ENCODE measurements at regions not wholly inside any gene's neighbourhood (a gene's known extent, or its start where the extent isn't known, plus 50 kb on each side); places are given as distances from the start of the nearest gene placed in this dataset.

DNA sequence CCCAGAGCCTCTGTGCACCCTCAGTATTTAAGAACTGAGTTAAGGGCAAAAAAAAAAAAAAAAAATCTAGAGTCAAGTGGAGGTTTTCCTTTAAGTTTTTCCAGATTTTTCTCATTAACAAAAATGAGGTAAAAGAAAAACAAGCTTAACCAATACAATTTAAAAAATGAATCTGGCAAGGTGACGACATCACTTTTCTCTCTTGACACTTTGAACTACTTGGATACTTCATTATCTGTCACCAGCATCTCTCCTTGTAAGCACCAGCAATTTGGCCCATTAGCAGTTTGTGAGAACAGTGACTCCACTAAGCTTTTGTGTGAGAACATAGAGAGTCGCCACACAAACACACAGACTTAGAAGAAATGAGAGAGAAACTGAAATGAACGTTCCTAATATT, 345.7 kb upstream of the SLC30A5 start:
- no peak for DNase-seq (ENCODE audit: low read depth)

DNA sequence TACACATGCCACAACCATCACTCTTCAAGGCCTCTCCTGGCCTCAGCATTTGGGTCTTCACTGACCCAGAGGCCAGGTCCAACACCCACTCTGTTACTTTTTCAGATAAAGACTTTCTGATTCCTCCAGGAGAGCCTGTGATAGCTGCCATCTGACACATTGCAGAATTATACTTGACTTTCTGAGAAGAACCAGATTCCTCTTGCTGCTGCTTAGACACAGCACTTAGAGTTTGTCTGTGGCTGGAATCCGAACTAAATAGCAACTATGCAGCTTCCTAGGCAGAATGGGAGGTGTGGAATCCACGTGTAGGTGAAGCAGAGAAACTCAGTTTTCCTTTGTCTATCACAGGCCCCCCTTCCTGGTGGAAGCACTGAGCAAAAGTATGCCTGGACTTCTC, 344.7 kb upstream of the SLC30A5 start:
- no peak for DNase-seq (ENCODE audit: low read depth)

DNA sequence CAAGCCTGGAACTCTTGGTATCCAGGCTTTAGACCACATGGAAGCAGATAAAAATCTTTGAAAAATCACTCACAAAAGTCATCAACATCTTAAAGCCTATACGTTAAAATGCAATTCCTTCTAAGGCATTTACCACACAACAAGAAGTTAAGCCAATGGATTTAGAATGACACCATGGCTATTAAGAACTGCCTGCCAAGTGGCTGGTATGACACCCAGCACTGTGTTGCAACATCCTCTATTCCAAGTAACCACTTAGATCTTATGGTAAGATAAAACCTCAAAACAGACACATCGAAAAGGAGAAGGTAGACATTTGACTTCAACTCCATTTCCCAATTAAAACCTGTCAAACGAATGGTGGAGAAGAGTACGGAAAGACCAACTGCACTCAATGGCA, 344.2 kb upstream of the SLC30A5 start:
- no peak for DNase-seq (ENCODE audit: low read depth)

DNA sequence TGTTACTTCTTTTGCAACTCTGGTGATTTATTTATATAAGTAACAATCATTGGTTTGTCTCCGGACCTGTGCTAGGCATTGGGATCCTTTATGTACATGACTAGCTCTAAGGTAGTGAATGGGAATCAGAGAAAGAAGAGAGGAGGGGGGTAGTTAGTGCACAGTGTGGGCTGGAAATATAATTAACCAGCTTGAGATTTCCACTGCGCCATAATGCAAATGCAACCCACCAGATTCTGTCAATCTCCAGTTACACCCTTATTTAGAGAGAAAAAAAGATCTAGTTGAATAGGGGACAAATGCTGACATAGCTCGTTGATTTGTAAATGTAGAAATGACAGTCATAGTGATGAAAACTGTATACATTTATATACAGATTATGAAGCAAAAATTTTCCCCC, 342.2 kb upstream of the SLC30A5 start:
- DNase-seq (ENCODE audit: low read depth), result no peak

DNA sequence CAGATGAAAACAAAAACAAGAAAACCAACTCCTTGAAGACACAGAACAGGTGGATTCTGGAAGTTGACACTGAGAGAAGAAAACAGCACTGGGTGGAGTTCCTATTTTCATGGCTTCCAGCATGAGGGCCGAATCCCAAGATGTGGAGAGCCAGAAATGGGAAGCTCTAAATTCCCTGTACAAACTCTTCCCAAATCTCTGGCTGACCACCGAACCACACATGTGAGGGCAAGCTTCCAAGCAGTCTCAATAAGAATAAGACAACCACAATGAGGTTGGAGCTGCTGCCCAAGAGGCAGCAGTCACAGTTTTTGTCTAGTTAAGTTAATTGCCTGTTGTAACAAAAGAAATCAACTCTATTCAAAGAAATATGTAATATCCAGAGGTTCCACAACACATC, 339.3 kb upstream of the SLC30A5 start:
- no peak for DNase-seq (ENCODE audit: low read depth)

DNA sequence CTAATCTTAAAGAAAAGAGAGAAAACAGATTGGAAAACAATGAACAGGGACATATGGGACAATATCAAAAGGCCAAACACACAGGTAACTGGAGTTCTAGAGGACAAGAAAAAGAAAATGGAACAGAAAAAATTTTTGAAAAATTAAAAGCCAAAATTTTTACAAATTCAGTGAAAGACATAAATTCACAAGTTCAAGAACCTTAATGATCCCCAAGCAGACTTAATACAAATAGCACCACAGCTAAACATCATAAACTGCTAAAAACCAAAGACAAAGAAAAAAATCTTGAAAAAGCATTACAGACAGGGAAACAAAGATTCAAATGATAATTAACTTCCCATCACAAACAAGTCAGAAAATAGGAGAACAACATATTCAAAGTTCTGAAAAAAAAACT, 338.5 kb upstream of the SLC30A5 start:
- no peak for DNase-seq (ENCODE audit: low read depth)

DNA sequence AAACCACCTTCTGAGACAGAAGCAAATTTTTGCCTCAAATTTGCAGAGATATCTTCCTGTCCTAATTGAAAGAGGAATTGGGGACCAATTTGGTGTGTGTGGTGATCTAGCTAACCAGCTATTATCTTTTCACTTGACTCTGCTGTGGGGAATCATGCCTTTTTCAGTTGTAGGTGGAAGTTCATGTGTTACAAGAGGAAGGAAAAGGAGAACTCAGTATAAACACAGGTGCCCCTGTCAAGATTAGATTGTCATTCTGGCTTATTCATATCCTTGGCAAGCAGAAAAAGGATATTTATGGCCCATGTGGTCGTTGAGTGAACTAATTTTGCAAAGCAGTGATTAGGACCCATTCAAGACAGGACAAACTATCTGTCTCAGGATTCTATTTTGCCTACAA, 336.8 kb upstream of the SLC30A5 start:
- DNase-seq (ENCODE audit: low read depth), result no peak

DNA sequence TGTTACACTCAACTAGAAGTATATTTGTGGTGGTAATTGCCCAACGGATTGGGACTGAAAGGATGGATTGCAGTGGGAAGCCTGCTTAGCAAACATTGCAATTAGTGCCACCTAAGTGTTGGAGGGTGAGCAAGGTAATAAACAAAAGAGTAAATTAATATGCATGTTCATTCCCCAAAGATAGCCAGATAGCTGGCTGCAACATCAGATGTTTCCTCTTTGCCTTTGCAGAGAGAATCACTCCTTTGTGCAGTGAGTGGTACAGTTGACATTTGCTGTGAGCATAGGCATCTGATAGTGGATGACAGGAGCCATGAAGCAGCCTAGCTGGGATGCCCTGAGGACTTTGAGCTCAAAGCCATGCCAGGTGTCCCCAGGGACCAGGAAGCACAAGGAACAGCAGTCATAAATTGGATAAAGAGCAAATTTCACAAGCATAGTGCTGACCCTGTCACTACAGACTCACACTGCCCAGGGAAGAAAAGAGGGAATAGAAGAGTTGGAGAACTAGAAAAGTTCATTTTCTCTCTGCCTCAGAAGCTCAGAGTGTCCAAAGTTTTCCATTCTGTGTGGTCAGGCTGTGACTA, 336.1 kb upstream of the SLC30A5 start:
- no peak for DNase-seq (ENCODE audit: low read depth)

DNA sequence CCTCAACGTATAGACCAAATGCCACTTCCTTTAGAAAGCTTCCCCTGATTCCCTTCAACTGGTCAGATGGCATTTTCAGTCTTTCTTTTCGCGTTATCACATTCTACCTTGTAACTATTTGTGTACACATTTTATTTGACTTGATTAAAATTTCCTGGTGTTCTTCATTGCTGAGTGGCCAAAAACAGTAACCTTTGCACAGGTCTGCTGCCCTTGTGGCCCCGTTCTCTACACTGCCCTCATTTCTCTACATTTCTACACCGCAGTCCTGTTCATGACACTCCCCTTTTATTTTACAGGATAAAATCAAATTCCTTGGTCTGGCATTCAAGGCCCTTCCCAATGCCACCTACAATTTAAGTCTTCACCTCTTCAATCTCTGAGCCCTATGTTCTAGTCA, 334.2 kb upstream of the SLC30A5 start:
- no peak for DNase-seq (ENCODE audit: low read depth)

DNA sequence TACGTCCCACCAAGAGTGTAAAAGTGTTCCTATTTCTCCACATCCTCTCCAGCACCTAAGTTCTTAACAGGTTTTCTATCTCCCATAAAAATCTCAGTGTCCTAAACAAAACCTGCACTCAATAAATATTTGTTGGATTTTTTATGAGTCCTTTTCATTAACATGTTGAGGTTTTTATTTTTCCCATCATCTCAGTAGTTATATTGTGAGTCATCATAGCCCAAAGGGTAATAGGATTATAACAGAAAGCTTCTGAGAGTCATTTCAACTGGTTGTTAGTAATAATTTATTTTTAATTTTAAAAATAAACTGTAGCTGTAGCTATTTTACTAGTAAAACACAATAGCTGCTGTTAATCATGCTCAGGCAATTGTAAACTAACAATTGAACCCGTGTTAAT, 331.6 kb upstream of the SLC30A5 start:
- DNase-seq (ENCODE audit: low read depth), result no peak

DNA sequence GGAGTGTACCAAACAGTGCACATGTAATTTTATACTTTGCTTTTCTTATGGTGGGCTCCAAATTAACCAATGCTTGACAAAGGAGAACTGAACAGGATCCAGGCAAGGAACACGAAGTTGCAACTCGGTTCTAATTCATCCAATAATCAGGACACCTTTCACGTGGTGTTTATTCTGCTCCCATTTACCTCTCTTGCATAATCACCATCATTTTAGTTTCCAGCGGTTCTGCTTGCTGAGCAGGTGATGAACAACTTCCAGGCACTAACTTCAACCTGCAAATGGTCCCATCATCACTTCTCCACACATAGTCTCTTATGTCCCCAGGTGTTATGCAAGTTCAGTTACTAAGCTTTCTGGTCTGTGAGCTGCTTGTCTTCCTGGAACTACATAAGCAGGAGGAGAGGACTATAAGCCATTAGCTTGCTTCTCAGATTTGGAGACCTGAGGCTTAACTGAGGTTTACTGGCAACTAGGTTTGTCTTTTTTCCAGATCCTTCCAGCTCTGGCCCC, 326.8 kb upstream of the SLC30A5 start:
- DNase-seq (ENCODE audit: low read depth), result no peak

DNA sequence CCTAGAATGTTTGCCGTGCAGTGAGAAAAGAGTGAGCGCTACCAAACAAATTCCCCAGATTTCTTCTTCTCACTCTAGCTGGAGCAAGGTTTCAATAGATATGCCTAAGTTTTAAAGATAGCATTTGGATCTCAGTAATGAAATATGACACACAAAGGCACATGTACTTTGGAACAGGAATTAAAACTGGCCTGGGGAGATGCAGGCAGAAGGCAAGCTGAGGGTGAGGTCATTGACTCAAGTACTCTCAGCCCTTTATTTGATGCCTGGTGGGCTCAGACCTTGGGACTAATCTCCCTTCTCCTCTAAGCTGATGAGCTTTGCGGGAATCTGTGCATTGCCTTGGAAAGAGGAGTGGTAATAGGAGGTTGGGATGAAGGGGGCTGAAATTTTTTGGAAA, 323.3 kb upstream of the SLC30A5 start:
- DNase-seq (ENCODE audit: low read depth), result no peak

DNA sequence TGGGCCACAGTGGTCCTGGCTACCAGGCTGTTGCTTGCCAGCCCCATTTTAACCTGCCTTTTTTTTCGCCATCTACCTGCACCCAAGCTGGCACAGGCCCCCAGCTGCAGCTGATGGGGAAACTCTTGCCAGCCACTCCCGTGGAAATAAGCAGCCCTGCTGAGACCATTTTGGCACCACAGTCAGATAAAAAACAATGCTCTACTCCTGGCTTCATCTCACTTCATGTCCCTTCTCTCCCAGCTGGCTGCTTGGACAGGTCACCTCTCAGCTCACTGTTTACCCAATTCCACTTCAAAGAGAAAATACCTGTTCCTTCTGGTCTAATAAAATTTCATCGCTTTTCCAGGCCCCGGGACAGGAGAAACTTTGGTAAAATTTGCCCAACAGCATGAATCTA, 322.6 kb upstream of the SLC30A5 start:
- DNase-seq (ENCODE audit: low read depth), result no peak

DNA sequence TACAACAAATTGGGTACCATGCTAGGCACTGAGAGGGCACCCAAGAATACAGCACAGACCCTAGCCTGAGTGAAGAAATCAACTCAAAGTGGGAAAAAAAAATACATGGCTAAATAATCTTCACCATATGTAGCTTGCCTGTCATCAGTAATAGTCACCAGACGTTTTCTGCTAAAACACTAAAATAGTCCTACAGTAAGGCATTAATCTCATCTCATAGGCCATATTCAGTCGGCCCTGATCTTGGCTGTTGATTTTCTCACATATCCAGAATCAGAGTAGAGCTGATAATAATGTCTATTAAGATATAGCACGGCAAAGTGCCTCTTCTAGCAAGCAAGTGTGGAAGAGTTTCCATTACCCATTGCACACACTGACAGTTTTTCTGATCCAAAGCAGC, 322.1 kb upstream of the SLC30A5 start:
- no peak for DNase-seq (ENCODE audit: low read depth)

DNA sequence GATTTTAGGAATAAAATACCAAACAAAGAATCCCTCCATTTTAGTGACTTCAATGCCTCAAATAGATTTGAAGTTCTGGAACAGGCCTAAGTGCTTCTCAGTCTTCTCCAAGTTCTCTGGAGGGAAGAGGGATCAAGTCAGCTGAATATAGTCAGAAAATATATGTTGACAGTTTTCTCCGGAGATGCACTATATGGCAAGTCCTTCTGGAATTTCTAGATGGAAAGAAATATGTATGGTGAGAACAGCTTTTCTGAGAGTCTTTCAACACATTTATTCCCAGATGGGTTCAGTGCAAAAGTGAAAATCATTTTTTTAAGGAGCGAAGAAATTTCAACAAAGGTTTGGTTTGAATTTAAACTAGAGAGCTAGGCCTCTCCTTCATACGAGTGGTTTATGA, 317.4 kb upstream of the SLC30A5 start:
- DNase-seq (ENCODE audit: low read depth), result no peak

DNA sequence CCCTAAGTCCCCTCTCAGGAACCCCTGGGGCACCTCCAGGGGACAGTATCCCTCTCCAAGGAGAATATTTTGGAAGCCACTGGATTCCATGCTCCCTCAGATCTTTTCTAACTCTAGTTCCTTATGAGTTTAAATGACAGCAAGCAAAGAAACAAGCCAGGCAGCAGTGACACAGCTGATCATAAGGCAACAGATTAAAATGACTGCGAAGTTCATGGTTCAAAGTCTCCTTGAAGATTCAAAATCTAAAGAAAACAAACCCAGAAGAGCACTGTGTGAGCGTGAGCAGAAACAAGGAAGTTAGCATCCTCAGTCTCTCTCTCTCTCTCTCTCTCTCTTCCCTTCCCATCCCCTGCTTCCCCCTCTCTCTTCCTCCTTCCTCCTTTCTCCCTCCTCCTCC, 316.7 kb upstream of the SLC30A5 start:
- DNase-seq (ENCODE audit: low read depth), result no peak

DNA sequence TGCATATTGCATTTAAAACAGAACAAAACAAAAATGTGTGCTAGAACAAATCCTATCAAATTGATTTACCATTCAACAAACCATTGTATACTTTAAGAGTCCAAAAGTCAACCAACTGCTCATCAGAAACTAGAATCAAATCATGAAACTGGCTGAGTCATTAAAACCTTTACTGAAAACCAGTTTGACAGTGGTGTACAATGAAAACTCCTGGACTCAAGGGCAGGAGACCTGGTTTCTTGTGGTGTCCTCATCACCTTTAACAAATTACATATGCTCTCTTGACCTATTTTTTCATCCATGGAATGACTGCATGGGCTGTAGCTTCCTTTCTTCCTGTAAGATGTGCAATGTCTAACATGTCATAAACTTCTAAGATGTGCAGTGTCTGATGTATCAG, 315.3 kb upstream of the SLC30A5 start:
- DNase-seq (ENCODE audit: low read depth), result no peak

DNA sequence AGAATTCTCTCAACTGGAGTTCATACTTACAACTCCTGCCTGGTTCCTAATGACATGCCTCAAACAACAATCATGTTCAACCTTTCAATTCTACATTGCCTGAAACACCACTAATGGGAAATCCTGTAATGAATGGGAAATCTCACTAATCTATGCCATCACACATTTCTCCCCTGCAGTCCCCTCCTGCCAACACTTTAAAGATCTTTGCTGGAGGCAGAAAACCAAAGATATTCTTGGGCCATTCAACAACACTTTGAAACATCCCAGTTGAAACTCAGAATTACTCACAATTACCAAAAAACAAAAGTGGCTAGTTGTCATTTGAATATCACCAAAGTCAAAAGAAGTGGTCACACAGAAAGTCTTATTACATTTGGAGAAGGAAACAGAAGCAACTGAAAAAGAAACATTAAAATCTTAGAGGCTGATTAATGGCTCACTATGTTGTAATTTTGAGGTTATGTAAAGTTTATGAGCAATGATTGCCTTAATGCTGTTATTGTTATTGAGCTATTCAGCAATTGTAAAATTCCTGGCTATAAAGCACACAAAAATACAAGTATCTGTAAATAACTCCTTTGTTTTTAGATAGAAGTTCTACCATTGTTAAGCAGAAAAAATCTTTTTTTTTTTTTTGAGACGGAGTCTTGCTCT, 313.4 kb upstream of the SLC30A5 start:
- DNase-seq (ENCODE audit: low read depth), result no peak

DNA sequence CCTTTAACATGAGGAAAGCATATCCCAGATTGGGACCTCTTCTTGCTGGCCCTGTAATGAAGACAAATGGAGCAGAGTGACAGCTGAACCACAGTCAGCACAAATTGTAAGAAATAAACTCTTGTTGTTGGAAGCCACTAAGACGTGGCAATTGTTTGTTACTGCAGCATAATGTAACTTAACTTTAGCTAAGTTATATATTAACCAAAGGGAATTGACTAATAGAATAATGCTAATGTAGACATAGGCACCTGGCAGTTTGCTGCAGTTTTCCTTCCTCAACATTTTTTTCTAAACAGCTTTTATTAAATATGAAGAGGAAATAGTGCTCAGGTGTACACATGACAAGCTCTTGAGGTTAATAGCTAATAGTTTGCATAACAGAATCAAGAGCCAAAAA, 300.7 kb upstream of the SLC30A5 start:
- no peak for DNase-seq (ENCODE audit: low read depth)

DNA sequence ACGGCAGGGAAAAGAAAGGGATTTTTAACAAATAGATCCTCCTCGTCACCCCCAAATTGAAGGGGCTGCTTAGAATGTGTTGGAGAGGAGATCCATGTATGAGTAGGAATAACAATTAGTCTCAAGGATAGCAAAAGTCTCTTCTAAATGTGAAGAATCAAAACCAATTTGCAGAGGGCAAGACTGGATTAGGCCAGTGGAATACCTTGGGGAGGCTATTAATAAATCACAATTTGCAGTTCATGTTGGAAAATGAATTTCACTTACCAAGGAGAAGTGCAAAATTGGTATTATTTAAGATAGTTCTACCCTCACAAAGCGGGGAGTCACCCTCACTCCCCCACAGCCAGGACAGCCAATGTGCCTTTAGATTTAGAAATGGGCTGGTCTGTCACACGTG, 299.8 kb upstream of the SLC30A5 start:
- no peak for DNase-seq (ENCODE audit: low read depth)

DNA sequence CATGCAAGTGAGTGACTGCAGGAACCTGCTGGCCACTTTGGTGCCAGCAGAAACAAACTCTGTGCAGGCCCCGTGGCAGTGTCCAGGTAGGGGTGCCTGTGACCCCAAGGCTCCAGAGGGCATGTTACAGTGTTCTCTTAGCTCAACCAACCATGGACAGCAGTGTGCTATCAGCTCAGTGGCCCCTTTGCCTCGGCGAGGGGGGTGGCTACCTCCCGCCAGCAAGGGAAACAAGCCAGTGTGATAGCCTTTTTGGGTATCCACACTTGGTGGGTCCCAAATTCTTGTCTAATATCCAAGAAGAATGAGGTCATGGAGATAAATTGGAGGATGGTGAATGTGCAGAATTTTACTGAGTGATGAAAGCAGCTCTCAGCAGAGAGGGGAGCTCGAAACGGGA, 298.6 kb upstream of the SLC30A5 start:
- DNase-seq (ENCODE audit: low read depth), result no peak

DNA sequence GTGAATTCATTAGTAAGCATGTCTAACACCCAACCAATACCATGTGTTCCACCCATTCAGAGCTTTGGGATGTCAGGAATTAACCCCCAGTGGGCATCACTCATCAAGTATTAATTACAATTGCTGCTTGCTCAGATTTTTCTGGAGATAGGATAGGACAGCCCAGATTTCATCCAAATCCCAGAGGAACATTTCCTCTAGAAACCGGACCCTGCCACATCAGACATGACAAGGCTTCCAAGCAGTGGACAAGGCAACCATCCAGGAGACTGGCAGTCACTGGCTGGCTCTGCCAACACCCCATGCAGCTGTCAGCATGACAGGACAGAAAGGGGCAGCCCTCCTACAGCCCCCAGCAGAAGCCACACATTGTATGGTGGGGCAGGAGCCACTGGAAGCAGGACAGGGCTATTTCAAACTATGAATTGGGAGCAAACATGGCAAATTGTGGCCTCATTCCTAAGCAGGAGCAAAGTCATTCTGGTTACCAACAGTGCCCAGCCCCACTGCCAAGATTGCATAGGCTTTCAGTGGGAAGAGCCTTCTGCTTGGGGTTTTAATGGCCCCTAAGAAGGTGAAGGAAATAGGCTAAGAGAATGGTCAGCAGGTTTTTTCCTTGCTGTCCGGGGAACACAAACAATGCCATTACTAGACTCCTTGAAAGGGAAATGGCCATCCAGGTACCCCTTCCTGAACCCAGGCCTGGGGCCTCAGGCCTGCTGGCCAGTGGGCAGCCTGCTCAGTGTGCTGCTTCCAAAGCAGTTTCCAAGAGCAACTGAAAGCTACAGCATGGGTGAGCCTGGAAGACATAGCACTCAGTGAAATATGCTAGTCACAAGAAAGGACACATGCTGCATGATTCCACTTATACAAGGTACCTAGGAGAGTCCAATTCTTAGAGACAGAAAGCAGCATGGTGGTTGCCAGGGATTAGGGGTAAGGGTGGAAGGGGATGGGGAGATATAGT, 294.7 kb upstream of the SLC30A5 start:
- no peak for DNase-seq (ENCODE audit: low read depth)

DNA sequence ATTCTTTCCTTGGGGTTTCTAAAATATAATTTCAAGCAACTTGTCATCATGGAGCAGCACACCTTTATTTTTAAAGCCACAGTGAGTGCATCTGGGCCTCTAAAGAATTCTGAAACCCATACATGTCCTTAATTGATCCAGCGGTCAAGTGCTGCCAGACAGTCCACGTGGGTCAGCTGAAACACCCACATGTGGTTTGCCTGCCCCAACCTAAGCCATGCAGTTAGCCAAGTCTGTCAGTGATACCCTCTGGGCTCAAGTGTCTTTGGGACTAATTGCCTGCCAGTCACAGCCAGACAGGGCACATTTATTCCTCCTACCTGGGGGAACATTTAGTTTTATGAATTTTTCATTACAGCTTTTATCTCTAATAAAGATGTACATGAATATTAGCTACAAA, 291.4 kb upstream of the SLC30A5 start:
- no peak for DNase-seq (ENCODE audit: low read depth)

Measured in stromal cell of bone marrow (primary cell).